ENCODE measurements at regions not wholly inside any gene's neighbourhood (a gene's known extent, or its start where the extent isn't known, plus 50 kb on each side); places are given as distances from the start of the nearest gene placed in this dataset.

DNA sequence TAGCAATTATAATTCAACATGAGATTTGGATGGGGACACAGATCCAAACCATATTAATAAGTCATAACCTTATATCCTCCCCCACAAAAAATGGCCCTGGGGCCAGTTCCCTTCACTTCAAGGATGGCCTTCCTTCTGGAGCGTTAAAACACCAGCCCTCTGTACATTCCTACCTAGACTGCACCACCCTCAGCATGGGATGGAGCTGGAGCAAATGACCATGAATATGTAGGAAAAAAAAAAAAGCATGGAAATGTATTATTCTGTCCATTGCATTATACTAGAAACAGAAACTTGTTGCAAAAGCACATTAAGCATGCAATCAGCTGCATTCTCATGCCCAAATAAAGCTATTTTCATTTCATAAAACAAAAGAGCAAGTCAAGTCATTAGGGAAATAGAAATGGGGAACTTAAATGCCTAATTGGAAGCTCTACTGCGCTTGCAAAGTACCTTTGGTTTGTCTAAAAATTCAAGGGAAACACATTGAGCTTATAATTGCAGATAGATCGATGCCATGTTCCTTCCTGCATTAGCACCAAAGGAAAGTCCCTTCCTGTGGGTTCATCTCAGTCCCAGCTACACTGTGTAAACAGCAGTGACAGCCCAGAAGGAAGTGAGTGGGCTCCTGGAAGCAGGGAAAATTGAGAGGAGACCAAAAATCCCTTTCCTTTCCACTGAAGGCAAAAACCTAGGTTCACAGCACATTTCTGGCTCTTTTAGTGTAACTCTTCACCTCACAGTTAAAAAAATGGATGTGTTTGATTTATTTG lies 252.0 kb upstream of the KLHL29 start:
- Histone ChIP-seq H3K27ac (ENCODE audit: low read depth) (no peak overlapping the region), H3K4me1 (ENCODE audit: insufficient read depth) (no peaks in the 10 kb centered on the region), H3K36me3 (ENCODE audit: insufficient read depth) (no peaks in the 10 kb centered on the region), H3K4me3 (ENCODE audit: low read depth, low read length) (no peak overlapping the region)
- 82% methylated on average over 3 of the region's 3 CpGs for WGBS
- DNase-seq (ENCODE audit: extremely low spot score), result no peak

DNA sequence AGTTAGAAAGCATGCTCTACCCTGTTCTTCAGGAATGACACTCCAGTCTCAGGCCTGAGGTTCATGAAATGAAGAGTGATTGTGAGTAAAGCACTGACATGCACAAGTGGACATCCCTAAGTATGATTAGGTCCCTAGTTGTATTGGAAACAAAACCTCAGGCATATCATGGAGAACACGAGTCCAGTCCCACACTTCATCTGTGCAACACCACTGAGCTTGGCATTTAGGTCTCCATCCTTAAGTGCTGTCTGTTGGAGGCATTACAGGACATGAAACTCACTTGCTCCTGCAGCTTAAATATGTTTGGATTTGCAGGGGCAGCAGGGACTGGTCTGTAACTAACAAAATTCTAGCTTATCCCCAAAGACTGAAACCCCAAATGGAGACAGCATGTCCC lies 250.3 kb upstream of the KLHL29 start:
- DNase-seq (ENCODE audit: extremely low spot score), result no peak
- H3K36me3 ChIP-seq (ENCODE audit: insufficient read depth), result no peaks in the 10 kb centered on the region
- no peaks in the 10 kb centered on the region for H3K4me1 ChIP-seq (ENCODE audit: insufficient read depth)
- no peak overlapping the region for H3K27ac ChIP-seq (ENCODE audit: low read depth)
- H3K4me3 ChIP-seq (ENCODE audit: low read depth, low read length), result no peak overlapping the region
- WGBS, result 81% methylated on average over 1 of the region's 1 CpG

DNA sequence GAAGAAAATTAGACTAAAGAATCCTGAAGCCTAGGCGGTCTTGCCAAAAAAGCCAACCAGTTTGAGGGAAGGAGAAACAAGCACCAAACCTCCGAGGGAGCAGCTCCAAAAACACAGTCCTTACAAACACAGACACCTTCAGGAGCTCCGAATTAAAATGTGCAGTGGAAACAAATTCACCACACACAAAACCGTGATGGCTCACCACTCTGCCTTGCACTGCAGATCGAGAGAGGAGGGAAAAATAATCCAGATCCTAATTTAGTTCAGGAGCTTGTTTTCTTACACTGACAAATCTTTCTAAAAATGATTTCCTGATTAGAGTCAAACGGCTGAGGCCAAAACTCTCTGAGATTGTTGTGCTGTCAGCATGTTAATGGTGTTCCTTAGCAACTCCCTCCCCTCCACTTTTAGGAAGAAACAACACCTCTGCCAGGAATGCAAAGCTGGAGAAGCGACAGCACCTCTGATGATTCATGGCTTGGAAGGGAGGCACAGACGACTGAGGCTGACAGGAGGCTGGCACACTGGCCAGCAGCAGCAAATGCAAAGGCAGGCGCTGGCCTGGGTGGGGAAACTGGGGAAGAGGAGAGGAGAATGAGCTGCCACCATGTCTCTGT lies 249.4 kb upstream of the KLHL29 start:
- H3K36me3 ChIP-seq (ENCODE audit: insufficient read depth), result no peaks in the 10 kb centered on the region
- no peaks in the 10 kb centered on the region for H3K4me1 ChIP-seq (ENCODE audit: insufficient read depth)
- H3K4me3 ChIP-seq (ENCODE audit: low read depth, low read length), result no peak overlapping the region
- no peak overlapping the region for H3K27ac ChIP-seq (ENCODE audit: low read depth)
- 25% methylated on average over 9 of the region's 9 CpGs for WGBS
- no peak for DNase-seq (ENCODE audit: extremely low spot score)

DNA sequence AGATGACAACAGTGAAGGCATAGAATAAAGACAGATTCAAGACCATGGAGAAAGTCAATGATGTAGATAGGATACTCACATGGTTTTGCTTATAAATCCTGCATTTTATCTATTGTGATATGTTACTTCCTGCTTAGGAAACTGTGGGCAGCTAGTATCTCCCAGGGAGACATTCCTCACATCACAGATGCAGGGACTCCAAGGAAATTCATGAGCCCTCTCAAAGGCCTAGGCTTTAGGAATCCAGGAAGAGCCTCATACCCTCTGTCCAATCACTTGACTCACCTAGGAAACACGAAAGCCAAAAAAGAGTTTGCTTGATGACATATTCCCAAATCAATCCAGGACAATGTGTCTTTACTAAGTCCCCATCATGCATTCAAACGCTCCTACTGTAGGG lies 247.8 kb upstream of the KLHL29 start:
- Histone ChIP-seq H3K4me3 (ENCODE audit: low read depth, low read length) (no peak overlapping the region), H3K27ac (ENCODE audit: low read depth) (no peak overlapping the region), H3K4me1 (ENCODE audit: insufficient read depth) (no peaks in the 10 kb centered on the region), H3K36me3 (ENCODE audit: insufficient read depth) (no peaks in the 10 kb centered on the region)
- WGBS, result 88% methylated on average over 2 of the region's 2 CpGs
- DNase-seq (ENCODE audit: extremely low spot score), result no peak

DNA sequence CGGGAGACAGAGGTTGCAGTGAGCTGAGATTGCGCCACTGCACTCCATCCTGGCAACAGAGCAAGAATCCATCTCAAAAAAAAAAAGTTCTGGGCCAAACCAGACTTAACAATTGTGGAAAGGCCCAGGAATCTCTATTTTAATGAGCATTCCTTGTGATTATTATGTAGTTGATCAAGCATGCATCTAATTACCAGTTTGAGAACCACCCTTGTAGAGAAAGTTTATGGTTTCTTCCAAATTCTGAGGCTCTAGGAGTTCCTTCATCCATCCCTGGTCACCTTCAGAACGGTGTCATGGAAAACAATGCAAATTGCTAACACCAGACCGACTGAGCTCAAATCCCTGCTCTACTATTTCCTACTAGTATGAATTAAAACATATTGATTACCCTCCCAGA lies 246.3 kb upstream of the KLHL29 start:
- Histone ChIP-seq H3K4me3 (ENCODE audit: low read depth, low read length) (no peak overlapping the region), H3K4me1 (ENCODE audit: insufficient read depth) (no peaks in the 10 kb centered on the region), H3K36me3 (ENCODE audit: insufficient read depth) (no peaks in the 10 kb centered on the region), H3K27ac (ENCODE audit: low read depth) (no peak overlapping the region)
- DNase-seq (ENCODE audit: extremely low spot score), result no peak
- 83% methylated on average over 4 of the region's 4 CpGs for WGBS

DNA sequence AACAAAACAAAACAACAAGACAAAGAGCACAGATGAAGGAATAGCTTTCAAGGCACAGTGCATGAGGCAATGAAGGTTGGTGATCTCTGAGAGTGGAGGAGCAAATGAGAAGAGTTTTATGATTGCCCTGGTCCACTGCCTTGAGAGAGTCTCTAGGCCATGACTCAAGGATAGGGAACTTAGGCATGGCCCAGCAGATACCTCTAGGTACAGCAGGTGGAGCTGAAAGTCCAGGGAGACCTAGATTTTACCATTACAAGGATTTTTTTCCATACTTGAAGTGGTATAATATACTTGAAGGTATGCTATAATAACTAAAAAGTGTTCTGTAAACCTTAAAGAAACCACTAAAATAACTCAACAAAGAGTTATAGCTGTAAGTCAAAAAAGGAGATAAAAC lies 239.5 kb upstream of the KLHL29 start:
- Histone ChIP-seq H3K4me1 (ENCODE audit: insufficient read depth) (no peaks in the 10 kb centered on the region), H3K4me3 (ENCODE audit: low read depth, low read length) (no peak overlapping the region), H3K36me3 (ENCODE audit: insufficient read depth) (no peaks in the 10 kb centered on the region), H3K27ac (ENCODE audit: low read depth) (no peak overlapping the region)
- no peak for DNase-seq (ENCODE audit: extremely low spot score)

DNA sequence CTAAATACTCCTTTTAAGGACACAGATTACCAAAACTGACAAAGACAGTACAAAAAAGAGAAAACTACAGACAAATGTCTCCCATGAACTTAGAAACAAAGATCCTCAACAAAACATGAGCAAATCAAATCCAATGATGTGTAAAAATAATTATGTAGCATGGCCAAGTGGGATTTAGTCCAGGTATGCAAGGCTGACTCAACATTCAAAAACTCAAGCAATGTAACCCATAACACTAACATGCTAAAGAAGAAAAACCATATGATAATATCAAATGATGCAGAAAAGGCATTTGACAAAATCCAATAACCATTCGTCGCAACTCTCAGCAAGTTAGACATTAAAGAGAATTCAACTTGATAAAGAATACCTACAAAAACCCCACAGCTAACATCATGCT lies 239.0 kb upstream of the KLHL29 start:
- Histone ChIP-seq H3K4me1 (ENCODE audit: insufficient read depth) (no peaks in the 10 kb centered on the region), H3K36me3 (ENCODE audit: insufficient read depth) (no peaks in the 10 kb centered on the region), H3K27ac (ENCODE audit: low read depth) (no peak overlapping the region), H3K4me3 (ENCODE audit: low read depth, low read length) (no peak overlapping the region)
- 92% methylated on average over 2 of the region's 2 CpGs for WGBS
- no peak for DNase-seq (ENCODE audit: extremely low spot score)

DNA sequence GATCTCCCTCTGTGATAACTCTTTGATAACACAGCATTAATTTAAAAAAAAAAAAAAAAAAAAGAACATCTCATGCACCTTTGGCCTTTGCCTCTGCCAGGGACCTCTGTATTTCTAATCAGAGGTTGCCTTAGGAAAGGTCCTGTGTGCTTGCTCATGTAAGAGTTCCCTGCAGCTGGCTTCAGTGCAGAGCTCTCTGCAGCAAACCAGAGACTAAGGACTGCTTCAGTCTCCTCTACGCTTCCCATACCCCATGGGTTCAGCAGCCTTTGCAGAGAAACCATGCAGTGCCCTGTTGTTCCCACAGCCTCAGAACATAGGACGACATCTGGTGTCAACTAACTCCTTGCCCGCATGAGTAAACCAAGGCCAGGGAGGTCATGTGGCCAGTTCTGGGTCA lies 236.6 kb upstream of the KLHL29 start:
- Histone ChIP-seq H3K27ac (ENCODE audit: low read depth) (no peak overlapping the region), H3K36me3 (ENCODE audit: insufficient read depth) (no peaks in the 10 kb centered on the region), H3K4me3 (ENCODE audit: low read depth, low read length) (no peak overlapping the region), H3K4me1 (ENCODE audit: insufficient read depth) (no peaks in the 10 kb centered on the region)
- whole genome bisulfite sequencing, result 95% methylated on average over 3 of the region's 3 CpGs
- no peak for DNase-seq (ENCODE audit: extremely low spot score)

DNA sequence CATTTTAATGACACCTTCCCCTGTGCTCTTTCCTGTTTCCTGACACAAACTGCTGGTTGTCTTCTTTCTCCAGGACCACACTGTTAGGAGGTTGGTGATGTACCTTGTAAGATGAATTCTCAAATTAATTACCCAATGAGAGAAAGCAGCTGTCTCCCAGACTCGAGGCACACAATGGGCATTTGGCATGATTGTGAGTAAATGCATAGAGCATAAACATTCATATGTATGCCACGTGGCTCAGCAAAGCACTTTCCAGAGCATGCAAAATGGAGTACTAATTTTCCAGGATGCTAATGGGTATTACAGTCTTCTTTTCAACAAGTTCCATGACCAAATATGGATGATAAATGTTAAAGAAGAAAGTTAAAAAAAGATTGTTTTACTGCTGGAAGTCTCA lies 235.2 kb upstream of the KLHL29 start:
- Histone ChIP-seq H3K27ac (ENCODE audit: low read depth) (no peak overlapping the region), H3K4me1 (ENCODE audit: insufficient read depth) (no peaks in the 10 kb centered on the region), H3K4me3 (ENCODE audit: low read depth, low read length) (no peak overlapping the region), H3K36me3 (ENCODE audit: insufficient read depth) (no peaks in the 10 kb centered on the region)
- 67% methylated on average over 2 of the region's 2 CpGs for WGBS
- no peak for DNase-seq (ENCODE audit: extremely low spot score)

DNA sequence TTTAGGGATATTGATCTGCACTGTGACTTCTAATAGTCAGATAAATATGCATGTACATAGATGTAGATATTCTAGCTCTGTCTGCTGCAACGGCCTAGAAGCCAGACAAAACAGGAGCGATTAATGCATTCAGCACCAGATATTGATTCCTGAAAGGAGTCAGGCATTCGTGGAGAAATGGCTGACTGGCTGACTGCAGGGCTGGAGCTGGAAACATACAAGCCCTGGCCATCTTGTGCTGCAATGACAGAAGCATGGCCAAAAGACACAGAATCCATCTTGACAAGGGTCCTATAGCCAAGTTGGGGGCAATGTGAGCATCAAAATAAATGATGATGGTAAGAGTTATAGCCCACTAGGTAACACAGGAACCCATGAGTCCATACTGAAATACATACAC lies 231.5 kb upstream of the KLHL29 start:
- Histone ChIP-seq H3K36me3 (ENCODE audit: insufficient read depth) (no peaks in the 10 kb centered on the region), H3K4me1 (ENCODE audit: insufficient read depth) (no peaks in the 10 kb centered on the region), H3K4me3 (ENCODE audit: low read depth, low read length) (no peak overlapping the region), H3K27ac (ENCODE audit: low read depth) (no peak overlapping the region)
- no peak for DNase-seq (ENCODE audit: extremely low spot score)
- WGBS, result 94% methylated on average over 3 of the region's 3 CpGs

DNA sequence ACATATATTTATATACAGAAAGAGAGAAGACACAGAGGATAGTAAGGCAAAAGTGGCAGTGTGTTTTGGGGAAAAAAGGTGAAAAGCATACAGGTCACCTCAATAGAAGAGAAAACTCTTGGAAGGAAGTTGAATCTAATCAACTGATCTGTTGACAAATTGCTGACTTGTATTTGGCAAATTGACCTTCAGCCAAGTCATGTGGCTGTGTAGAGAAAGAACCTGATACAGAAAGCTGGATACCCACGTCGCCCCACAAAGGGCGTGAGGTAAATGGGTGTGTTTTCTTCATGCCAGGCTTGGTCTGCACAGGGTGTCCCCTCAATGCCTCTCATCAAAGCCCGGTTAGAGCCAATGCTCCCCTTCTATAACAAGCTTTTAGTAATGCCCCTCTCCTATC lies 230.0 kb upstream of the KLHL29 start:
- no peak overlapping the region for H3K4me3 ChIP-seq (ENCODE audit: low read depth, low read length)
- no peak overlapping the region for H3K27ac ChIP-seq (ENCODE audit: low read depth)
- H3K36me3 ChIP-seq (ENCODE audit: insufficient read depth), result no peaks in the 10 kb centered on the region
- no peak for DNase-seq (ENCODE audit: extremely low spot score)
- WGBS, result 89% methylated on average over 4 of the region's 4 CpGs
- H3K4me1 ChIP-seq (ENCODE audit: insufficient read depth), result no peaks in the 10 kb centered on the region

DNA sequence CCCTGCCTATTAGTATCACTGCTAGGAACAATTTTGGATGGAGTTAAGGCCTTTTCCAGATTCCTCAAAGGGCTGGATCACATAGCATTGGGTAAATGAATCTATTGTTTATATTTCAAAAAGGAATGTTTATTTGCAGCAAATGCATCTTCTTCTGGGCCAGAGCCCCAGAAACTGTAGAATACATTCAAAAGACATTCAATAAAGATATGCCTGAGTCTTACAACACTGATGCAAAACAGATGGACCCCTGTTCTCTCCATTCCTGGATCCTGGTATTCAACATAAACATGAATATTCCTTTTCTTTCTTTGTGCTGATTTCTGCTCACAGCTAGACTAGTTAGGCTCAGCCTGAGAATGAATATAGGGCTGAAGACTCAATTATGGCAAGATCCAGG lies 227.2 kb upstream of the KLHL29 start:
- Histone ChIP-seq H3K36me3 (ENCODE audit: insufficient read depth) (no peaks in the 10 kb centered on the region), H3K4me3 (ENCODE audit: low read depth, low read length) (no peak overlapping the region), H3K4me1 (ENCODE audit: insufficient read depth) (no peaks in the 10 kb centered on the region), H3K27ac (ENCODE audit: low read depth) (no peak overlapping the region)
- DNase-seq (ENCODE audit: extremely low spot score), result peak; percentile 60

DNA sequence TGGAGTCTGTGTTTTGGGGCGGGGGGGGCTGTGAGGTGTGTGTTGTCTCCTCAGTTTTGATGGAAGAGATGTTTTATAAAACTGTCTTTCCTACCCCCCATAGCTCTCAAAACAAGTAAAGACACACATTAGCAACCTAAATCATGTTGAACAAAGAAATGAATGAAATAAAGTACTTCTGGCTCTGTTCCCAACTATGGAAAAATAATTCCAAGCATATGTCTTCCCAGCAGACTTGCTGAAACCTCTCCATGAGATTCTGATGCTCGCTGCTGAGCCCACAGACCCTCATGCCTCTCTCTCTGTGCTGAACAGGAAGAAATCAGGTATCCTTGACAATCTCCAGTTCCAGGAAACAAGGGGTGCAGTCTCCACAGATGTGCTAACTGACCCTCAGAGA lies 226.7 kb upstream of the KLHL29 start:
- H3K27ac ChIP-seq (ENCODE audit: low read depth), result no peak overlapping the region
- H3K36me3 ChIP-seq (ENCODE audit: insufficient read depth), result no peaks in the 10 kb centered on the region
- DNase-seq (ENCODE audit: extremely low spot score), result no peak
- no peaks in the 10 kb centered on the region for H3K4me1 ChIP-seq (ENCODE audit: insufficient read depth)
- no peak overlapping the region for H3K4me3 ChIP-seq (ENCODE audit: low read depth, low read length)
- 49% methylated on average over 2 of the region's 2 CpGs for WGBS

DNA sequence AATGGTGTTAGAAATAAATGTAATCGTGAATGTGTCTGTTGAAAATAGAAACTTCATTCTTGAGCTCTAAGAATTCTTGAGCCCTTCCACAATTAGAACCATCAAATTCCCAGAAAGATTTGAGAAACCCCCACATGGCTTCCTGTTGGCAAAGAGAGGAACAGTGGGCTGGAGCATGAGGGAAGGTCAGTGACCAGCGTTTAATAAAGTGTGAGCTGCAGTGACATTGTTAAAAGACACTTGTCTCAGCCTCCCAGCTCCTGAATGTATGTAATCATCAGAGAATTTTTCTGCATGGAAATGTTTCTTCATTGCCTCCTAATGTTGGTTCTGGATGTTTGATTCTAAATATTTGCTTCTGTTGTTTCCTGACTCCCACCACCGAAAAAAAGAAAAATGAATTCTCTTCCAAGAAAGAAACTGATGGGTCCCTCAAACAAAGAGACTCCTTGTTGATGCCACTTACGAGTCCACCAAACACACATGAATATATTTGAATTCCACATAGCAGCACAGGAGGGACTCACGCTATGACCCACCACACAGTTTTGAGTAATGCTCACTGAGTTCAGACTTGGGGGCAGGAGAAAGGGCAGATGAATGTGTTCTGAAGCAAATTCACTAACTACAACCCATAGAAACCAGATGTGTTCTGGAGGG lies 225.1 kb upstream of the KLHL29 start:
- WGBS, result 59% methylated on average over 5 of the region's 5 CpGs

More for the DNA sequence above, 225.1 kb upstream of the KLHL29 start:
- Histone ChIP-seq H3K27ac (ENCODE audit: low read depth) (no peak overlapping the region), H3K36me3 (ENCODE audit: insufficient read depth) (no peaks in the 10 kb centered on the region), H3K4me3 (ENCODE audit: low read depth, low read length) (no peak overlapping the region), H3K4me1 (ENCODE audit: insufficient read depth) (no peaks in the 10 kb centered on the region)
- no peak for DNase-seq (ENCODE audit: extremely low spot score)

All from urinary bladder (tissue), 3 donors.